EH (cell line): ENCODE measurements at regions not wholly inside any gene's neighbourhood (a gene's known extent, or its start where the extent isn't known, plus 50 kb on each side); places are given as distances from the start of the nearest gene placed in this dataset.
A peak's percentile ranks its signal among the peaks of the same experiment; 100 is the strongest.
"Not testable (repeated sequence)": the region's sequence is repeated elsewhere in the genome, so short reads cannot be mapped to it uniquely, and the experiment has no call there.

Experiments used
- DNase-seq: peaks from one replicate; pipeline ENCODE4 v3.0.0-alpha.2; 2015; ENCODE audit warnings: low read depth

- peak; percentile 5 for DNase-seq
Measured at GRCh38 chr3:178967177-178967532, 104.5 kb downstream of the ZMAT3 start.

- DNase-seq = peak; percentile 54
Measured at GRCh38 chr3:178966299-178967176, 105.1 kb downstream of the ZMAT3 start.

- DNase-seq = no peak
Measured at GRCh38 chr3:178964551-178964950, 107.1 kb downstream of the ZMAT3 start.

- no peak for DNase-seq
Measured at GRCh38 chr3:178960918-178961317, 110.7 kb downstream of the ZMAT3 start.

GRCh38 chr3:178960181-178960580 lies 111.4 kb downstream of the ZMAT3 start:
- DNase-seq = peak; percentile 36

GRCh38 chr3:178950676-178951075 lies 120.9 kb downstream of the ZMAT3 start:
- DNase-seq = peak; percentile 14

- peak; percentile 1 for DNase-seq
Measured at GRCh38 chr3:178949896-178950295, 121.7 kb downstream of the ZMAT3 start.

GRCh38 chr3:178948546-178948945 lies 123.1 kb downstream of the ZMAT3 start:
- DNase-seq = no peak

- DNase-seq = peak; percentile 7
Measured at GRCh38 chr3:178947738-178948137, 123.9 kb downstream of the ZMAT3 start.

- DNase-seq = not testable (repeated sequence)
Measured at GRCh38 chr3:178942261-178942660, 129.3 kb downstream of the ZMAT3 start.

GRCh38 chr3:178930116-178930515 lies 141.5 kb downstream of the ZMAT3 start:
- no peak for DNase-seq

- no peak for DNase-seq
Measured at GRCh38 chr3:178916223-178916622, 155.4 kb downstream of the ZMAT3 start.

- no peak for DNase-seq
Measured at GRCh38 chr3:178915365-178915764, 156.2 kb downstream of the ZMAT3 start.

- DNase-seq = peak; percentile 5
Measured at GRCh38 chr3:178907081-178907480, 164.5 kb downstream of the ZMAT3 start.

GRCh38 chr3:178901204-178901603 lies 170.4 kb downstream of the ZMAT3 start:
- DNase-seq = no peak

- DNase-seq = no peak
Measured at GRCh38 chr3:178900029-178900646, 171.5 kb downstream of the ZMAT3 start.

GRCh38 chr3:178895178-178895789 lies 176.3 kb downstream of the ZMAT3 start:
- DNase-seq = no peak
